A549 (cell line): ENCODE measurements at regions not wholly inside any gene's neighbourhood (a gene's known extent, or its start where the extent isn't known, plus 50 kb on each side); places are given as distances from the start of the nearest gene placed in this dataset.

Experiments
- BHLHE40 ChIP-seq: IDR thresholded peaks from 2 replicates; pipeline ENCODE4 v1.6.1; 2012; ENCODE audit warnings: low read depth, low read length, inconsistent platforms
- POLR2A ChIP-seq: IDR thresholded peaks from 2 replicates; pipeline ENCODE4 v1.6.1; 2012; ENCODE audit warnings: mild to moderate bottlenecking, low read length
- RAD21 ChIP-seq, 2 experiments: fragments of >200 bp in 1 of 2; sonication (Bioruptor Twin) in 1 of 2; formaldehyde crosslinking in 1 of 2; IDR thresholded peaks in 1 of 2; conservative IDR thresholded peaks in 1 of 2; 2 replicates in 1 of 2; 3 replicates in 1 of 2; pipeline ENCODE4 v1.6.1; 2012 to 2018; ENCODE audit warnings: inconsistent platforms in 1 of 2
- RARB ChIP-seq: fragments of 250-450 bp; sonication (Bioruptor Pico); IDR thresholded peaks from 2 replicates; pipeline ENCODE4 v1.8.0; 2021; ENCODE audit warnings: mild to moderate bottlenecking, moderate library complexity
- TF ChIP-seq, protein P1 (sequence below): fragments of >200 bp; sonication (Bioruptor Twin); formaldehyde crosslinking; IDR thresholded peaks from 3 replicates; pipeline ENCODE4 v1.5.1; 2016
- TF ChIP-seq, protein P2 (sequence below): fragments of 450-650 bp; IDR thresholded peaks from 2 replicates; pipeline ENCODE4 v1.6.1; 2014; ENCODE audit warnings: antibody characterized with exemption

DNA sequence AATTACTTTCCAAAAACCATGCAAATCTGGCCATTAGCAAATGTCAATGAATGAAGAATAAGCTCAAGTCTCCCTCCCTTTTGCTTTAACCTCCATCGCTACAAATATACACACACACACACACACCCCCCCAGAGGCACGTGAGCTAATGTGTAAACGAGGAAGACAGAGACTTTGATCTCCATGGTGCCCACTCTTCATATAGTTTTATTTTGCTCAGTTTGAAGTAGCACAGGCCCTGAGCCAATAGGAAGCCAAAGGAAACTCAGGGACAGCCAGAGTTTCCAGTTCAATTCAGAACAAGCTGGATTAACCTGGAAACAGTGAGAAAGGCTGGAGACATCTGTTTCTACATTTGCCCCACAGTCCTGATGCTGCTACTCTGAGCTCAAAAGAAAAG, 248.4 kb upstream of the MEIS1 start:
- TF ChIP-seq, protein P1, sequence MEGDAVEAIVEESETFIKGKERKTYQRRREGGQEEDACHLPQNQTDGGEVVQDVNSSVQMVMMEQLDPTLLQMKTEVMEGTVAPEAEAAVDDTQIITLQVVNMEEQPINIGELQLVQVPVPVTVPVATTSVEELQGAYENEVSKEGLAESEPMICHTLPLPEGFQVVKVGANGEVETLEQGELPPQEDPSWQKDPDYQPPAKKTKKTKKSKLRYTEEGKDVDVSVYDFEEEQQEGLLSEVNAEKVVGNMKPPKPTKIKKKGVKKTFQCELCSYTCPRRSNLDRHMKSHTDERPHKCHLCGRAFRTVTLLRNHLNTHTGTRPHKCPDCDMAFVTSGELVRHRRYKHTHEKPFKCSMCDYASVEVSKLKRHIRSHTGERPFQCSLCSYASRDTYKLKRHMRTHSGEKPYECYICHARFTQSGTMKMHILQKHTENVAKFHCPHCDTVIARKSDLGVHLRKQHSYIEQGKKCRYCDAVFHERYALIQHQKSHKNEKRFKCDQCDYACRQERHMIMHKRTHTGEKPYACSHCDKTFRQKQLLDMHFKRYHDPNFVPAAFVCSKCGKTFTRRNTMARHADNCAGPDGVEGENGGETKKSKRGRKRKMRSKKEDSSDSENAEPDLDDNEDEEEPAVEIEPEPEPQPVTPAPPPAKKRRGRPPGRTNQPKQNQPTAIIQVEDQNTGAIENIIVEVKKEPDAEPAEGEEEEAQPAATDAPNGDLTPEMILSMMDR: no peak
- TF ChIP-seq RAD21 (conservative IDR thresholded peaks at IDR 0.05 in 1 of 2, IDR thresholded peaks at IDR 0.05 in 1 of 2) (no peak), BHLHE40 (no peak), POLR2A (no peak), RARB (no peak)
- TF ChIP-seq, protein P2, sequence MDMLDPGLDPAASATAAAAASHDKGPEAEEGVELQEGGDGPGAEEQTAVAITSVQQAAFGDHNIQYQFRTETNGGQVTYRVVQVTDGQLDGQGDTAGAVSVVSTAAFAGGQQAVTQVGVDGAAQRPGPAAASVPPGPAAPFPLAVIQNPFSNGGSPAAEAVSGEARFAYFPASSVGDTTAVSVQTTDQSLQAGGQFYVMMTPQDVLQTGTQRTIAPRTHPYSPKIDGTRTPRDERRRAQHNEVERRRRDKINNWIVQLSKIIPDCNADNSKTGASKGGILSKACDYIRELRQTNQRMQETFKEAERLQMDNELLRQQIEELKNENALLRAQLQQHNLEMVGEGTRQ: no peak
